Mesendoderm (in vitro differentiated cells): ENCODE measurements at regions not wholly inside any gene's neighbourhood (a gene's known extent, or its start where the extent isn't known, plus 50 kb on each side); places are given as distances from the start of the nearest gene placed in this dataset.

ENCODE experiments used
- DNase-seq: peaks from one replicate; pipeline ENCODE4 v3.0.0; 2013
- H2AK5ac ChIP-seq: 2 replicates; pipeline ENCODE4 v1.6.1; 2013; ENCODE audit warnings: low read length, inconsistent platforms
- H2BK120ac ChIP-seq: 2 replicates; pipeline ENCODE4 v1.6.1; 2013; ENCODE audit warnings: low read depth, mild to moderate bottlenecking, low read length, moderate library complexity, mixed read lengths
- H2BK15ac ChIP-seq: replicated peaks from 2 replicates; pipeline ENCODE4 v1.6.1; 2013; ENCODE audit warnings: low read depth, mild to moderate bottlenecking, moderate library complexity
- H2BK5ac ChIP-seq: 2 replicates; pipeline ENCODE4 v1.6.1; 2013; ENCODE audit warnings: low read length, inconsistent platforms
- H3K18ac ChIP-seq: 2 replicates; pipeline ENCODE4 v1.6.1; 2013; ENCODE audit warnings: mild to moderate bottlenecking, low read length, mixed read lengths
- H3K23ac ChIP-seq: one replicate; pipeline ENCODE4 v1.6.1; 2013; ENCODE audit warnings: low read length
- H3K27ac ChIP-seq: 2 replicates; pipeline ENCODE4 v1.5.1; 2013; ENCODE audit warnings: low read depth, mild to moderate bottlenecking, inconsistent platforms, low read length, moderate library complexity
- H3K27me3 ChIP-seq: 2 replicates; pipeline ENCODE4 v1.6.1; 2013; ENCODE audit warnings: low read length, control low read depth, mild to moderate bottlenecking, inconsistent platforms; ENCODE audit not compliant: insufficient read depth, poor library complexity
- H3K36me3 ChIP-seq: 2 replicates; pipeline ENCODE4 v1.6.1; 2013; ENCODE audit warnings: low read length, inconsistent platforms; ENCODE audit not compliant: control insufficient read depth, insufficient read depth
- H3K4ac ChIP-seq: one replicate; pipeline ENCODE4 v1.6.1; 2013; ENCODE audit warnings: low read depth, mild to moderate bottlenecking, low read length, moderate library complexity
- H3K4me1 ChIP-seq: 2 replicates; pipeline ENCODE4 v1.6.1; 2013; ENCODE audit warnings: low read depth, low read length, inconsistent platforms; ENCODE audit not compliant: control insufficient read depth
- H3K4me2 ChIP-seq: 2 replicates; pipeline ENCODE4 v1.6.1; 2013; ENCODE audit warnings: low read length
- H3K4me3 ChIP-seq: 2 replicates; pipeline ENCODE4 v1.5.1; 2013; ENCODE audit warnings: mild to moderate bottlenecking, low read length
- H3K56ac ChIP-seq: one replicate; pipeline ENCODE4 v1.6.1; 2013; ENCODE audit warnings: low read length
- H3K79me1 ChIP-seq: 2 replicates; pipeline ENCODE4 v1.6.1; 2013; ENCODE audit warnings: low read length, inconsistent platforms
- H3K79me2 ChIP-seq: 2 replicates; pipeline ENCODE4 v1.6.1; 2013; ENCODE audit warnings: mild to moderate bottlenecking, low read length; ENCODE audit not compliant: control insufficient read depth, insufficient read depth
- H3K9ac ChIP-seq: 2 replicates; pipeline ENCODE4 v1.6.1; 2013; ENCODE audit warnings: low read length, inconsistent platforms
- H4K5ac ChIP-seq: one replicate; pipeline ENCODE4 v1.6.1; 2013; ENCODE audit warnings: low read length
- H4K8ac ChIP-seq: one replicate; pipeline ENCODE4 v1.6.1; 2013; ENCODE audit warnings: low read depth, mild to moderate bottlenecking, control low read depth, low read length, moderate library complexity
- WGBS: extraction: QIAGEN DNeasy Blood & Tissue Kit; methylation state at CpG from one replicate; pipeline ENCODE4 v1.1.7; 2013; ENCODE audit warnings: low lambda C conversion rate, missing lambda C conversion rate; ENCODE audit not compliant: insufficient coverage; ENCODE audit errors: extremely low coverage; 5-methylcytosine and 5-hydroxymethylcytosine counted together

DNA sequence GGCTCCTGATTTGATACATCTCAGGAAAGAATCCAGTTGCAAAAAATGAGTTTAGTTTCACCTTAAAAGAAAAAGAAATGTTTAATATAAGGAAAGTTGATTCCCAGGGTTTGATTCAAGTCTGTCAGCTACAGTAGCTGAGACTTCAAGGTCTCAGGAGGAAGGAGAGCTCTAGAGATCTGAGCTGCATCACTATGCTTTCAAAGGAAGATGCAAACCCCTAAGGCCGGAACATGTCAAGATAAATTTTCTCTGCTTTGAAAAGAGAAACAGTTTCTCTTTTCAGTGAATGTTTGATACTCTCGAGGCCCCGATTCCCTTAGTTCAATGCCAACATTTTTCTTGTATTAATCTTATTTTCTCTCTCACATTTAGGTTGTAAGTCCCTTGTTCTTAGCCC is 128.6 kb downstream of the RGPD3 start:
- no peaks in the 10 kb centered on the region for H3K4me1 ChIP-seq
- H2BK5ac ChIP-seq, result no peak overlapping the region
- no peak for DNase-seq
- H3K4me2 ChIP-seq, result no peak overlapping the region
- H4K8ac ChIP-seq, result no peak overlapping the region
- no peaks in the 10 kb centered on the region for H3K27me3 ChIP-seq
- no peak overlapping the region for H3K4me3 ChIP-seq
- H2BK120ac ChIP-seq, result no peak overlapping the region
- H3K27ac ChIP-seq, result no peak overlapping the region
- H3K4ac ChIP-seq, result no peak overlapping the region
- H3K79me2 ChIP-seq, result no peaks in the 10 kb centered on the region
- H4K5ac ChIP-seq, result no peak overlapping the region
- no peaks in the 10 kb centered on the region for H3K36me3 ChIP-seq
- no CpG with 5 or more reads among the region's 3 CpGs for WGBS
- no peak overlapping the region for H2BK15ac ChIP-seq
- H3K18ac ChIP-seq, result no peak overlapping the region
- H3K79me1 ChIP-seq, result no peaks in the 10 kb centered on the region
- H3K56ac ChIP-seq, result no peak overlapping the region
- no peak overlapping the region for H3K23ac ChIP-seq
- no peak overlapping the region for H2AK5ac ChIP-seq
- no peak overlapping the region for H3K9ac ChIP-seq

DNA sequence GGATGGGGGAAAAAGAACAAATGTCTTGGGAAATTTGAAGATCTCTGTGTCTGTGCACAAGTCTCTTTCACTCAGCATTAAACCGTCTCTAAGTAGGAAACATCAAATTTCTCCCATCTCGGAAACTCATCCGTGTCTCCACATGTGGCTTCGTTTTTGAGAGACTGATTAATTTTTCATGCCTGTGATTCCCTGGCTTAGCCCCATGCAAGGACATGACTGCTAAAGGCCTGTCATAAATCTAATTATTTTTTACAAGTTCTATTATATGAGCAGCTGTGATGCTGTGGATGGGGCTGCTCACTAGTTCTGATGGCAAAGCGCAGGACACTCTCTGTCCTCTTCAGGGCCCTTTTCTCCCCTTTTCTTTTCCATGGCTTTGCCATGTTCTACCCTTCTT is 129.1 kb downstream of the RGPD3 start:
- Histone ChIP-seq H3K9ac (no peak overlapping the region), H3K4me3 (no peak overlapping the region), H2BK15ac (no peak overlapping the region), H2AK5ac (no peak overlapping the region), H4K8ac (no peak overlapping the region), H3K56ac (no peak overlapping the region), H3K79me2 (no peaks in the 10 kb centered on the region), H3K4ac (no peak overlapping the region), H3K23ac (no peak overlapping the region), H2BK5ac (no peak overlapping the region), H3K79me1 (no peaks in the 10 kb centered on the region), H3K27me3 (no peaks in the 10 kb centered on the region), H3K27ac (no peak overlapping the region), H3K36me3 (no peaks in the 10 kb centered on the region), H4K5ac (no peak overlapping the region), H3K18ac (no peak overlapping the region), H2BK120ac (no peak overlapping the region), H3K4me2 (no peak overlapping the region), H3K4me1 (no peaks in the 10 kb centered on the region)
- DNase-seq, result no peak
- no CpG with 5 or more reads among the region's 5 CpGs for WGBS

DNA sequence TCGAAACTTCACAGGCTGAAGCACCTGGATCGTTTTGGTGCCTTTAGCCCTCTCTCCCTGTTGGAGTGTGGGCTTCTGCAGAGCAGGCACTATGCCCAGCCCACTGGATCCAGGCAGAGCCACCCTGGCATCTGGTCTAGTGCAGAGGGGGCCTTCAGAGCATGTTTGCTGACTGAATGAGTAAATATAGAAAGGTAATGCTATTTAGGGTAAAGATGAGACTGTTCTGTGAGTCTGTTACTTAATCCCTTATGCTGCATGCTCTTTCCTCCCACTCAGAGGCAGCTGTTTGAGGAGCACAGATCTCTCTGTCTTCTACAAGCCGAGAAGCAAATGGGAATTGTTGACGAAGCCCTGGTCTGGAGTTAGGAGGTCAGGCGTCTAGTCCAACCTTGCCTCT is 130.2 kb downstream of the RGPD3 start:
- Histone ChIP-seq H2BK5ac (no peak overlapping the region), H3K79me2 (no peaks in the 10 kb centered on the region), H3K27me3 (no peaks in the 10 kb centered on the region), H3K23ac (no peak overlapping the region), H3K36me3 (no peaks in the 10 kb centered on the region), H3K27ac (no peak overlapping the region), H3K4me2 (no peak overlapping the region), H4K5ac (no peak overlapping the region), H3K79me1 (no peaks in the 10 kb centered on the region), H3K4me3 (no peak overlapping the region), H2AK5ac (no peak overlapping the region), H3K4ac (no peak overlapping the region), H3K18ac (no peak overlapping the region), H3K9ac (no peak overlapping the region), H4K8ac (no peak overlapping the region), H2BK15ac (no peak overlapping the region), H2BK120ac (no peak overlapping the region), H3K4me1 (no peaks in the 10 kb centered on the region), H3K56ac (no peak overlapping the region)
- WGBS, result no CpG with 5 or more reads among the region's 5 CpGs
- no peak for DNase-seq

DNA sequence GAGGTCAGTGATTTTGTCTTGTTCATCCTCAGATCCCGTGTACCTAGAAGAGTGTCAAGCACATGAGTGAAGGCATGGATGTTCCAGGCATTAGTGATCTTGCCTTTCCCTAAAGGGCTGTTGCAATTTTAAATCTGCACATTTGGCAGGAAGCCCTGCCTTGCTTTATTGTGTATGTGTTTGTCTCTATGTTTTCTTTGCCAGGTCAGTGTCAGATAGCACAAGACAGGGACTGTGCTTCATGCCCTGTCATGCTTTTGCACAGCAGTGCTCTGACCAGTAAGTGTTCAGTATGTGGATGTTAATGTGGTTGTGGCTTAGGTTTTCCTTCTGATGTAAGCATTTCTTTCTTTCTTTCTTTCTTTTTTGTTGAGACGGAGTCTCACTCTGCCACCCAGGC is 131.5 kb downstream of the RGPD3 start:
- no peak overlapping the region for H3K4me2 ChIP-seq
- no peak overlapping the region for H4K5ac ChIP-seq
- H3K18ac ChIP-seq, result no peak overlapping the region
- no peak overlapping the region for H2AK5ac ChIP-seq
- H3K79me1 ChIP-seq, result no peaks in the 10 kb centered on the region
- H3K4me1 ChIP-seq, result no peaks in the 10 kb centered on the region
- H2BK5ac ChIP-seq, result no peak overlapping the region
- H4K8ac ChIP-seq, result no peak overlapping the region
- H3K56ac ChIP-seq, result no peak overlapping the region
- H3K9ac ChIP-seq, result no peak overlapping the region
- H2BK15ac ChIP-seq, result no peak overlapping the region
- WGBS, result no CpG with 5 or more reads among the region's 2 CpGs
- no peak overlapping the region for H2BK120ac ChIP-seq
- H3K23ac ChIP-seq, result no peak overlapping the region
- no peak overlapping the region for H3K4ac ChIP-seq
- no peak for DNase-seq
- H3K4me3 ChIP-seq, result no peak overlapping the region
- H3K27ac ChIP-seq, result no peak overlapping the region
- H3K36me3 ChIP-seq, result no peaks in the 10 kb centered on the region
- no peaks in the 10 kb centered on the region for H3K79me2 ChIP-seq
- no peaks in the 10 kb centered on the region for H3K27me3 ChIP-seq

DNA sequence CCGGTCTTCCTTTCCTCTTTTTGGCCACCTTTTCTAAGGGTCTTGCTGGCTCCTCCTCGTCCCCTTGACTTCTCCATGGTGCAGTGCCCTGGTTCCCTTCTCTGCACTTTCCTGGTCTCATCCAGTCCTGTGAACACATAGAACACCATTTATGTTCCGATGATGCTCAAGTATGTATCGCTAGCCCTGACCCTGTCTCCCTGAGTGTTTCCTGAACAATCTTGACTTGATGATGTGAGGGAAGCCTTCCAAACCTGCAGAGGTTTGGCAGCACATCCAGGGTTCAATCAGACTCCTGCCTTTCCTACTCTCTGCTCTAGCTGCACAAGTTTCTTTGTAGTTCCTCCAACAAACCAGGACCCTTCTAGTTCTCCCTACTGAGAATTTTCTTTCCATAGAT is 132.1 kb downstream of the RGPD3 start:
- Histone ChIP-seq H2BK120ac (no peak overlapping the region), H2BK5ac (no peak overlapping the region), H3K18ac (no peak overlapping the region), H3K23ac (no peak overlapping the region), H3K79me1 (no peaks in the 10 kb centered on the region), H3K4ac (no peak overlapping the region), H2AK5ac (no peak overlapping the region), H3K9ac (no peak overlapping the region), H3K79me2 (no peaks in the 10 kb centered on the region), H3K56ac (no peak overlapping the region), H3K4me1 (no peaks in the 10 kb centered on the region), H4K8ac (no peak overlapping the region), H3K4me2 (no peak overlapping the region), H3K27me3 (no peaks in the 10 kb centered on the region), H2BK15ac (no peak overlapping the region), H3K27ac (no peak overlapping the region), H3K4me3 (no peak overlapping the region), H3K36me3 (no peaks in the 10 kb centered on the region), H4K5ac (no peak overlapping the region)
- no peak for DNase-seq
- WGBS, result no CpG with 5 or more reads among the region's 4 CpGs

DNA sequence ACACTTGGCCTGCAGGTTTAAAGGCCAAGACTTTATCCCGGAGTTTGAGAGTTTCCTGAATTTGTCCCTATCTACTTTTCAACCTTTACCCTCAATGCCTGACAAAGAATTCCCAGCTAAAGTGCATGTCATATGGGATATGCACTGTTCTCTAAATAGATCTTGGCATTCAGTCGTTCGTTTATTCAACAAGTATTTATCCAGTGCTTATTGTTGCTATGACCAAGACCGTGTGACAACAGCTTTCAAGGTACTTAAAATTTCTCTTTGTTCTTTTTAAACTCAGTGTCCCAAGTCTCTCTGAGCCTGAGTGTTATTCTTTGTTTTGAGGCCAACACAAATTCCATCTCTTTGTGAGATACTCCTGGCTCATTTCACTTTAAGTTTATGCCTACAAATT is 133.4 kb downstream of the RGPD3 start:
- Histone ChIP-seq H4K8ac (no peak overlapping the region), H2BK120ac (no peak overlapping the region)
- no CpG with 5 or more reads among the region's 4 CpGs for WGBS

More for the DNA sequence above, 133.4 kb downstream of the RGPD3 start:
- Histone ChIP-seq H3K36me3 (no peaks in the 10 kb centered on the region), H2AK5ac (no peak overlapping the region), H2BK15ac (no peak overlapping the region), H3K4ac (no peak overlapping the region), H3K4me2 (no peak overlapping the region), H3K79me2 (no peaks in the 10 kb centered on the region), H3K56ac (no peak overlapping the region), H3K23ac (no peak overlapping the region), H3K18ac (no peak overlapping the region), H3K27ac (no peak overlapping the region), H3K4me1 (no peaks in the 10 kb centered on the region), H3K4me3 (no peak overlapping the region), H3K79me1 (no peaks in the 10 kb centered on the region), H4K5ac (no peak overlapping the region), H2BK5ac (no peak overlapping the region), H3K9ac (no peak overlapping the region), H3K27me3 (no peaks in the 10 kb centered on the region)
- no peak for DNase-seq
